Vagina (tissue), 2 donors: ENCODE measurements at regions not wholly inside any gene's neighbourhood (a gene's known extent, or its start where the extent isn't known, plus 50 kb on each side); places are given as distances from the start of the nearest gene placed in this dataset.

ENCODE experiments used
- DNase-seq, 2 donors: peaks; one replicate each; pipeline ENCODE4 v3.0.0-alpha.2; 2017; ENCODE audit errors: extremely low spot score in 2 of 2
- H3K27ac ChIP-seq: fragments of 200-600 bp; sonication (generic); one replicate; pipeline ENCODE4 v1.5.1; 2019
- H3K27me3 ChIP-seq: fragments of 200-600 bp; sonication (generic); one replicate; pipeline ENCODE4 v1.5.1; 2019
- H3K36me3 ChIP-seq, 2 donors: fragments of 200-600 bp; sonication (generic); one replicate each; pipeline ENCODE4 v1.5.1; 2017 to 2019
- H3K4me1 ChIP-seq: fragments of 200-600 bp; sonication (generic); one replicate; pipeline ENCODE4 v1.5.1; 2019
- H3K4me3 ChIP-seq, 2 donors: fragments of 200-600 bp; sonication (generic); 1 replicate in 1 of 2; 2 replicates in 1 of 2; pipeline ENCODE4 v1.5.1; 2016 to 2019
- H3K9me3 ChIP-seq: fragments of 200-600 bp; sonication (generic); one replicate; pipeline ENCODE4 v1.5.1; 2019
- CTCF ChIP-seq, 3 experiments: fragments of 450-650 bp in 2 of 3; fragments of 200-600 bp in 1 of 3; sonication (generic) in 1 of 3; IDR thresholded peaks; one replicate each; pipeline ENCODE4 v1.5.1; 2017 to 2019; ENCODE audit warnings: antibody characterized with exemption in 3 of 3, mild to moderate bottlenecking in 2 of 3, moderate library complexity in 2 of 3
- POLR2A ChIP-seq, 2 donors: fragments of 450-650 bp; IDR thresholded peaks; one replicate each; pipeline ENCODE4 v1.6.1; 2017; ENCODE audit warnings: antibody characterized with exemption in 2 of 2, mild to moderate bottlenecking in 2 of 2, moderate library complexity in 2 of 2
- POLR2AphosphoS5 ChIP-seq, 2 donors: sonication (generic); formaldehyde crosslinking; IDR thresholded peaks; one replicate each; pipeline ENCODE4 v1.9.0; 2017; ENCODE audit warnings: antibody characterized with exemption in 2 of 2, mild to moderate bottlenecking in 2 of 2, low read depth in 1 of 2; ENCODE audit not compliant: insufficient read depth in 1 of 2
- intact Hi-C: fragments of 100-400 bp; cut with DNase I; formaldehyde crosslinking; loops from one replicate; pipeline ENCODE4 v1.15.1; 2023

GRCh38 chr12:131603106-131603938 is 107.6 kb upstream of the SFSWAP start:
- Histone ChIP-seq H3K27me3 (no peaks in the 10 kb centered on the region), H3K4me3 (no peak overlapping the region), H3K36me3 (no peaks in the 10 kb centered on the region), H3K4me1 (no peaks in the 10 kb centered on the region), H3K27ac (no peak overlapping the region), H3K9me3 (no peaks in the 10 kb centered on the region)
- intact Hi-C loops: no loop called here
- TF ChIP-seq CTCF (IDR thresholded peaks at IDR 0.05) (no peak), POLR2AphosphoS5 (IDR thresholded peaks at IDR 0.05; ENCODE audit: insufficient read depth in 1 of 2, low read depth in 1 of 2) (no peak), POLR2A (IDR thresholded peaks at IDR 0.05) (no peak)
- DNase-seq: no peak

- Histone ChIP-seq H3K36me3 (no peaks in the 10 kb centered on the region), H3K27ac (no peak overlapping the region), H3K4me3 (no peak overlapping the region), H3K27me3 (no peaks in the 10 kb centered on the region), H3K4me1 (peaks cover 7% of the 10 kb centered on the region), H3K9me3 (no peaks in the 10 kb centered on the region)
- TF ChIP-seq POLR2A (IDR thresholded peaks at IDR 0.05) (no peak), POLR2AphosphoS5 (IDR thresholded peaks at IDR 0.05; ENCODE audit: insufficient read depth in 1 of 2, low read depth in 1 of 2) (no peak), CTCF (IDR thresholded peaks at IDR 0.05) (no peak)
- intact Hi-C loops: no loop called here
- no peak for DNase-seq
Measured at GRCh38 chr12:131603939-131604795, 106.7 kb upstream of the SFSWAP start.

- no peak overlapping the region for H3K4me3 ChIP-seq
- H3K9me3 ChIP-seq: no peaks in the 10 kb centered on the region
- H3K4me1 ChIP-seq: peaks cover 13% of the 10 kb centered on the region
- H3K27ac ChIP-seq: no peak overlapping the region
- TF ChIP-seq POLR2AphosphoS5 (IDR thresholded peaks at IDR 0.05; ENCODE audit: insufficient read depth in 1 of 2, low read depth in 1 of 2): no peak
- no peak for TF ChIP-seq POLR2A (IDR thresholded peaks at IDR 0.05)
- no peak for TF ChIP-seq CTCF (IDR thresholded peaks at IDR 0.05)
- no peaks in the 10 kb centered on the region for H3K36me3 ChIP-seq
- DNase-seq: no peak
- intact Hi-C loops: no loop called here
- H3K27me3 ChIP-seq: no peaks in the 10 kb centered on the region
Measured at GRCh38 chr12:131604859-131605258, 106.0 kb upstream of the SFSWAP start.

GRCh38 chr12:131605304-131605829 is 105.5 kb upstream of the SFSWAP start:
- Histone ChIP-seq H3K36me3 (no peaks in the 10 kb centered on the region), H3K4me3 (no peak overlapping the region), H3K27me3 (no peaks in the 10 kb centered on the region), H3K27ac (no peak overlapping the region), H3K9me3 (no peaks in the 10 kb centered on the region), H3K4me1 (peaks cover 13% of the 10 kb centered on the region)
- intact Hi-C loops: no loop called here
- no peak for TF ChIP-seq POLR2AphosphoS5 (IDR thresholded peaks at IDR 0.05; ENCODE audit: insufficient read depth in 1 of 2, low read depth in 1 of 2)
- TF ChIP-seq CTCF (IDR thresholded peaks at IDR 0.05): no peak
- TF ChIP-seq POLR2A (IDR thresholded peaks at IDR 0.05): no peak
- DNase-seq: no peak
